GM10248 (cell line): ENCODE measurements at regions not wholly inside any gene's neighbourhood (a gene's known extent, or its start where the extent isn't known, plus 50 kb on each side); places are given as distances from the start of the nearest gene placed in this dataset.

Source experiments
- CTCF ChIA-PET: fragments of 300-600 bp; sonication (Branson Sonifier 250); formaldehyde crosslinking; extraction: SDS; loops from one replicate; lab custom pipeline; 2021; ENCODE audit warnings: antibody characterized with exemption; lab: Yijun Ruan, JAX
- POLR2A ChIA-PET: fragments of 350-650 bp; sonication (Branson Sonifier 250); formaldehyde crosslinking; extraction: SDS; loops from one replicate; lab custom pipeline; 2020; ENCODE audit warnings: antibody characterized with exemption; lab: Yijun Ruan, JAX
- DNase-seq: peaks from one replicate; pipeline ENCODE4 v3.0.0; 2012; ENCODE audit errors: extremely low spot score
- TF ChIP-seq, protein P1 (sequence below): IDR thresholded peaks from 2 replicates; pipeline ENCODE4 v1.5.1; 2012; ENCODE audit warnings: mild to moderate bottlenecking, low read depth; ENCODE audit errors: extremely low read depth, missing control alignments, control extremely low read depth

DNA sequence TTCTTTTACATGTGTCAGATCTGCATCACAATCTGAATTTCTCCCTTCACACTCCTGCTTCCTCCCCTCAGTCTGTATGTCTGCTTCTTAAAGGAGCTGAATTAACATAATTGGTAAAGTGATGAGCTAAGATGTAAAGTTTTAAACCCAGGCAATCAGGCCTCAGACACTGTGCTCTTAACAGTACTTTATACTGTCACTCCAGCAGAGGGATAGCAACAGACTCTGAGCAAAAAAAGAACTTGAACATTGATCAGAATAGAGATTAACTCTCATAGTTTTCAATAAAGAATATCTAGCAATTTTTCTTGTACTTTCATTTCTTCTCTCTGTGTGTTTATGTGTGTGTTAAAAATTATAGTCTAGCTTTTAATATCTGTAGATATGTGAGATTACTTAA, 110.3 kb downstream of the DUSP10 start:
- ChIA-PET CTCF (interaction anchor here (0.7 to 2.4 kb wide), 3 partner anchors 10 to 39 kb away, joined by 3 to 8 read pairs (median 3); no protein-coding TSS in a partner anchor), POLR2A (no interaction called here)
- TF ChIP-seq, protein P1, sequence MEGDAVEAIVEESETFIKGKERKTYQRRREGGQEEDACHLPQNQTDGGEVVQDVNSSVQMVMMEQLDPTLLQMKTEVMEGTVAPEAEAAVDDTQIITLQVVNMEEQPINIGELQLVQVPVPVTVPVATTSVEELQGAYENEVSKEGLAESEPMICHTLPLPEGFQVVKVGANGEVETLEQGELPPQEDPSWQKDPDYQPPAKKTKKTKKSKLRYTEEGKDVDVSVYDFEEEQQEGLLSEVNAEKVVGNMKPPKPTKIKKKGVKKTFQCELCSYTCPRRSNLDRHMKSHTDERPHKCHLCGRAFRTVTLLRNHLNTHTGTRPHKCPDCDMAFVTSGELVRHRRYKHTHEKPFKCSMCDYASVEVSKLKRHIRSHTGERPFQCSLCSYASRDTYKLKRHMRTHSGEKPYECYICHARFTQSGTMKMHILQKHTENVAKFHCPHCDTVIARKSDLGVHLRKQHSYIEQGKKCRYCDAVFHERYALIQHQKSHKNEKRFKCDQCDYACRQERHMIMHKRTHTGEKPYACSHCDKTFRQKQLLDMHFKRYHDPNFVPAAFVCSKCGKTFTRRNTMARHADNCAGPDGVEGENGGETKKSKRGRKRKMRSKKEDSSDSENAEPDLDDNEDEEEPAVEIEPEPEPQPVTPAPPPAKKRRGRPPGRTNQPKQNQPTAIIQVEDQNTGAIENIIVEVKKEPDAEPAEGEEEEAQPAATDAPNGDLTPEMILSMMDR, result no peak
- no peak for DNase-seq

DNA sequence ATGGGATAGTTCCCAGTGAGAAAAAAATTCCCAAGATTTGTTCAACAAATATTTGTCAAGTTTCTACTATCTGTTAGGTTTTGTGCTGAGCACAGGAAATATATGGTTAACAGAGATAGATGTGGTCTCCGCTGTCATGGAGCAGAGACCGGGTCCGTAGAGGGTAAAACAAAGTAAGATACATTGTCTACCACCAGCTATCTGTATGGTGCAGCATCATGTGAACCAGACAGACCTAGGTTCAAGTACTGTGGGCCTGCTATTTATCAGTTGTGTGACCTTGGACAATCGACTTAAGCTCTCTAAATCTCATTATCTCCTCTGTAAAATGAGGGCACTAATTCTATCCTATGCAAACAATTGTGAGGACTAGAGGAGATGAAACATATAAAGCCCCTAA, 109.8 kb downstream of the DUSP10 start:
- DNase-seq, result no peak
- TF ChIP-seq, protein P1, result no peak
- POLR2A ChIA-PET, result no interaction called here
- CTCF ChIA-PET, result interaction anchor here (0.7 to 2.4 kb wide), 3 partner anchors 9 to 38 kb away, joined by 3 to 8 read pairs (median 3); no protein-coding TSS in a partner anchor

DNA sequence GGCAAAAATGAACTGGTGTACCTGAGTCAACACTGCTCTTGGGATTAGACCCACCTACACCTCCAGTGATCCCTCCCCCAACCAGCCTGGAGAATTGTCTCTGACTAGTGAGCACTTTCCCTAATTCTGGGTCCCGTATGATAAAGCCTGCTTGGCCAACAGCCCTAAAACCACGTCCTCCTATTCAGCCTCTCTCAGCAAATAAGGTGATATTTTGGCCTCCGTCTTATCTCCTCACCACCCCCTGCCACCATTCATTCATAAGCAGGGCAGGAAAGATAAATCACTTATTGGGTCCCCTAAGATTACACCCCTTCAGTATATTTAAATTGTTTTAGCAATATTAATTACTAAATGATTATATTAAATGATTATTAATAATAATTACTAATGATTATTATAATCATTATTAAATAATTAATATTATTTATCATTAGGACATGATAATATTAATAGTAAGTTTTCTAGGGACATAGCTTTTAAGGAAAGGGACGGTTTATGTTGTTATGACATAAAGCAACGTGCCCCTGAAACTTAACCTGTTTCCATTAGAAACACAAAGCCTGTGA, 108.0 kb downstream of the DUSP10 start:
- POLR2A ChIA-PET, result no interaction called here
- DNase-seq, result no peak
- TF ChIP-seq, protein P1, result no peak
- CTCF ChIA-PET, result no interaction called here

DNA sequence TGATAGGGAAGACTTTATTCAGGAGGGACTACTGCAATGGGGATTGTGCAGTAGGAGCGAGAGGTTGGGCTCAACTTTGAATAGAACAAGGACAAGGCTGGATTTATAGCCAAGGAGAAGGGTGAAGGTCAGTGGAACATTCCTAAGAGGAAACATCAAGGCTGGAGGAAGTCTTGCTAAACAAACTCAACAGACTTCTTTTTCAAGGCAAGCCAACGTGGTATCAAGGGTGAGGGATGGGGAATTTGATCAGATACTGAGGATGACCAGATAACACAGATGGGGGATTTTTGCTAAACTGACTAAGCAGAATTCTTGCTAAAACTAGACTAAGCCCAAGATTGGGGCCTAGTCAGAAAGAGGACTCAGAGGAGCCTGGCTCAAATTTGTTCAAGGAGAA, 107.3 kb downstream of the DUSP10 start:
- TF ChIP-seq, protein P1, result no peak
- ChIA-PET POLR2A (no interaction called here), CTCF (interaction anchor here (1.4 to 1.6 kb wide), 2 partner anchors 17 to 73 kb away, joined by 4 read pairs; no protein-coding TSS in a partner anchor)
- DNase-seq, result no peak

DNA sequence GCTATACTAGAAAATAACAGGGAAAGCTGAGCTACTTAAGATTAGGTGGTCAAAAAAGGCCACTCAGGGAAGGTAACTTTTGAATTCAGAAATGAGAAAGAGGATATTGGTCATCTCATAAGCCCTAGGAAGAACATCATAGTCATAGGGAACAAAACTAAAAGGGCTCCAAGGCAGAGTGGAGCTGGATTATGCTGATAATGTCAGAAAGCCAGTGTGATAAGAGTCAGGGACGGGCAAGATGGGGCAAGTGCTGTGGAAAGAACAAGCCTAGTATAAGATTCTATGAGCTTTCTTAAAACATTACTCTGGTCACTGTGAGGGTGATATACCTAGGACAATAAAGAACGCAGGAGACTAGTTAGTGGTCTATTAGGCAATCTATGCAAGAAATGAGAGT, 106.6 kb downstream of the DUSP10 start:
- DNase-seq, result no peak
- ChIA-PET CTCF (interaction anchor here (1.4 to 1.6 kb wide), 2 partner anchors 17 to 72 kb away, joined by 4 read pairs; no protein-coding TSS in a partner anchor), POLR2A (no interaction called here)
- TF ChIP-seq, protein P1, result no peak

DNA sequence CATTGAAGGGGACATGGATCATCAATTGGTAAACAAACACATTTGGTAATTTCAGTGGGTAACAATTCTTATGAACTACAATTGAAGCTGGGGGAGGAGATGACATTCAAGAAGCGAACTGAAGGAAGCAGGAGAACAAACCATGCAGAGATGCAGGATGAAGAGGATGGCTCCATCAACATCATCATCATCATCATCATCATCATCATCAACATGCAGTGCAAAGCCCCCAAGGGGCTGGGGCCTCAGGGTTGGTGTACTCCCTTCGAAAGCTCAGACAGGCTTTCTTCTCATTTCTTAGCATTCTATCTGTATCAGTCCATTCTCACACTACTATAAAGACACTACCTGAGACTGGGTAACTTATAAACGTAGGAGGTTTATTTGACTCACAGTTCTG, 105.8 kb downstream of the DUSP10 start:
- ChIA-PET POLR2A (no interaction called here), CTCF (interaction anchor here (1.4 to 1.6 kb wide), 2 partner anchors 18 to 71 kb away, joined by 4 read pairs; no protein-coding TSS in a partner anchor)
- TF ChIP-seq, protein P1, result no peak
- no peak for DNase-seq
